ENCODE measurements at regions not wholly inside any gene's neighbourhood (a gene's known extent, or its start where the extent isn't known, plus 50 kb on each side); places are given as distances from the start of the nearest gene placed in this dataset.

DNA sequence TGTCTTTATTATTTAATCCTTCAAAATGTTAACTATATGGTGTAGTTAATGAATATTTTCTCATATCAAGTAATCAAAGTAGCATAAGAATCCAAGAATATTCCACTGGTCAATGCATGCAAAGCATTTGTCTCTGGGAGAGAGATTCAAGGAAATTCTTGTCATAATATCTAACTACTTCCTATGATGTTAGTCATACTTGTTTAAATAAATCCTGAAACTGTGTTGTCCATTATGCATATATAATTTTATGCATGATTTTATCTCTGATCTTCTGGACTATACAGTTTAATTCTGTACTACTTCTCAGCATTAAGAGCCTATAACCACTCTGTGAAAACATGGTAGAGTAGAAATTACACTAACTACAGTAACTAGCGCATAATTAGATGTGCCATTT is 388.3 kb downstream of the NR4A2 start:
- TF ChIP-seq, protein P1, sequence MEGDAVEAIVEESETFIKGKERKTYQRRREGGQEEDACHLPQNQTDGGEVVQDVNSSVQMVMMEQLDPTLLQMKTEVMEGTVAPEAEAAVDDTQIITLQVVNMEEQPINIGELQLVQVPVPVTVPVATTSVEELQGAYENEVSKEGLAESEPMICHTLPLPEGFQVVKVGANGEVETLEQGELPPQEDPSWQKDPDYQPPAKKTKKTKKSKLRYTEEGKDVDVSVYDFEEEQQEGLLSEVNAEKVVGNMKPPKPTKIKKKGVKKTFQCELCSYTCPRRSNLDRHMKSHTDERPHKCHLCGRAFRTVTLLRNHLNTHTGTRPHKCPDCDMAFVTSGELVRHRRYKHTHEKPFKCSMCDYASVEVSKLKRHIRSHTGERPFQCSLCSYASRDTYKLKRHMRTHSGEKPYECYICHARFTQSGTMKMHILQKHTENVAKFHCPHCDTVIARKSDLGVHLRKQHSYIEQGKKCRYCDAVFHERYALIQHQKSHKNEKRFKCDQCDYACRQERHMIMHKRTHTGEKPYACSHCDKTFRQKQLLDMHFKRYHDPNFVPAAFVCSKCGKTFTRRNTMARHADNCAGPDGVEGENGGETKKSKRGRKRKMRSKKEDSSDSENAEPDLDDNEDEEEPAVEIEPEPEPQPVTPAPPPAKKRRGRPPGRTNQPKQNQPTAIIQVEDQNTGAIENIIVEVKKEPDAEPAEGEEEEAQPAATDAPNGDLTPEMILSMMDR (IDR thresholded peaks at IDR 0.05), result no peak
- TF ChIP-seq ZFX (IDR thresholded peaks at IDR 0.05; ENCODE audit: borderline replicate concordance), result no peak
